ENCODE measurements at regions not wholly inside any gene's neighbourhood (a gene's known extent, or its start where the extent isn't known, plus 50 kb on each side); places are given as distances from the start of the nearest gene placed in this dataset.
"Not testable (repeated sequence)": the region's sequence is repeated elsewhere in the genome, so short reads cannot be mapped to it uniquely, and the experiment has no call there.

- no peak for ATAC-seq
These were observed 207.9 kb upstream of the FIGN start for GRCh38 chr2:163943403-163944346.

GRCh38 chr2:163934131-163934530 lies 198.3 kb upstream of the FIGN start:
- ATAC-seq = peak; percentile 78

- ATAC-seq = no peak
These were observed 183.9 kb upstream of the FIGN start for GRCh38 chr2:163919717-163920116.

- ATAC-seq = not testable (repeated sequence)
These were observed 178.7 kb upstream of the FIGN start for GRCh38 chr2:163914486-163914885.

- ATAC-seq = not testable (repeated sequence)
These were observed 177.7 kb upstream of the FIGN start for GRCh38 chr2:163913532-163913944.

- ATAC-seq = no peak
These were observed 173.7 kb upstream of the FIGN start for GRCh38 chr2:163909411-163910080.

- ATAC-seq = no peak
These were observed 170.6 kb upstream of the FIGN start for GRCh38 chr2:163906410-163906809.

GRCh38 chr2:163897799-163898198 lies 162.0 kb upstream of the FIGN start:
- ATAC-seq = no peak

- ATAC-seq = not testable (repeated sequence)
These were observed 157.6 kb upstream of the FIGN start for GRCh38 chr2:163893444-163893843.

- ATAC-seq = no peak
These were observed 152.8 kb upstream of the FIGN start for GRCh38 chr2:163888591-163888990.

GRCh38 chr2:163887182-163887581 lies 151.4 kb upstream of the FIGN start:
- ATAC-seq = no peak

- ATAC-seq = no peak
These were observed 148.6 kb upstream of the FIGN start for GRCh38 chr2:163884416-163884815.

- no peak for ATAC-seq
These were observed 142.9 kb upstream of the FIGN start for GRCh38 chr2:163878718-163879117.

- ATAC-seq = no peak
These were observed 141.5 kb upstream of the FIGN start for GRCh38 chr2:163877316-163877715.

- no peak for ATAC-seq
These were observed 127.3 kb upstream of the FIGN start for GRCh38 chr2:163863073-163863472.

- ATAC-seq = no peak
These were observed 124.1 kb upstream of the FIGN start for GRCh38 chr2:163859951-163860350.

GRCh38 chr2:163856941-163857340 lies 121.1 kb upstream of the FIGN start:
- no peak for ATAC-seq

GRCh38 chr2:163852616-163853015 lies 116.8 kb upstream of the FIGN start:
- no peak for ATAC-seq

- no peak for ATAC-seq
These were observed 114.1 kb upstream of the FIGN start for GRCh38 chr2:163849756-163850435.

- ATAC-seq = no peak
These were observed 103.1 kb upstream of the FIGN start for GRCh38 chr2:163838890-163839289.

- ATAC-seq = no peak
These were observed 100.4 kb upstream of the FIGN start for GRCh38 chr2:163836167-163836566.

GRCh38 chr2:163834841-163835240 lies 99.0 kb upstream of the FIGN start:
- no peak for ATAC-seq

GRCh38 chr2:163834221-163834620 lies 98.4 kb upstream of the FIGN start:
- no peak for ATAC-seq
